HG02571 (cell line): ENCODE measurements at regions not wholly inside any gene's neighbourhood (a gene's known extent, or its start where the extent isn't known, plus 50 kb on each side); places are given as distances from the start of the nearest gene placed in this dataset.

Experiments
- ATAC-seq: cut with Tn5 transposase; IDR thresholded peaks from one replicate; pipeline ENCODE4 v1.9.1; 2021; ENCODE audit warnings: mild to moderate bottlenecking, moderate library complexity; ENCODE audit not compliant: unreplicated experiment

DNA sequence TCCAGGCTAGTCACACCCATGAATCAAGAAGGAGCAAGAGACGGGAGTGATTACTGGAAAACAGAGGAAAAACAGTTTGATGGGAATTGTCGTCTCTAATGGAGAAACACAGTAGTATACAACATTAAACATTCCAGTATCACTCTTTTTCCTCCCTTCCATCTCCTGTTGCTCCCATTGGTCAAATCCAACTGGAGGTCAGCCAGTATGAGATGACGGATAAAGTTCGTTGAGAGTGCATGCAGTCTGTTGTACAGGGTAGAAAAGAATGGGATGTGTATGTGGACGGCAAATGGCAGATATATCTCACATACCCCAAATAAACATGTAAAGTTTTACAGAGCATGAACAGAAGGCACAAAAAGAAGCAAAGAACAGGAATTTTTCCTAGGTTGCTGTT is 221.9 kb upstream of the TNP1 start:
- no peak for ATAC-seq

DNA sequence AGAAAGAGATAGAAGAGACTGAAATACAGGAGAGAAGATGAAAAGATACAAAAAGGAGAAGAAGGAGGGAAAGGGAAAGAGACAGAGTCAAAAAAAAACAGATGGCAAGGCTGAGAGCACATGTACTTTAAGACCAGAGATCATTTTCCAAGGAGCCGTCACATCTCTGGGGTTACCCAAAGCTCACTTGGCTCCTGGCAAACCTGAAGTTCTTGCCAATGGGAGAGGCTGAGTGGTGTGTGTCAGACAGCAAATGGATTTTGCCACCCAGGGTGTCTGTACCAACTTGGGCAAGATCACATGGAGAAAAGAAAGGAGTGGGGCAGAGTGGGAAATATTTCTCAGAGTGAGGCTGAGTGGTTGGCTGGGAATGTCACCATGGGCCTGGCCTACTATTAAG is 219.3 kb upstream of the TNP1 start:
- no peak for ATAC-seq

DNA sequence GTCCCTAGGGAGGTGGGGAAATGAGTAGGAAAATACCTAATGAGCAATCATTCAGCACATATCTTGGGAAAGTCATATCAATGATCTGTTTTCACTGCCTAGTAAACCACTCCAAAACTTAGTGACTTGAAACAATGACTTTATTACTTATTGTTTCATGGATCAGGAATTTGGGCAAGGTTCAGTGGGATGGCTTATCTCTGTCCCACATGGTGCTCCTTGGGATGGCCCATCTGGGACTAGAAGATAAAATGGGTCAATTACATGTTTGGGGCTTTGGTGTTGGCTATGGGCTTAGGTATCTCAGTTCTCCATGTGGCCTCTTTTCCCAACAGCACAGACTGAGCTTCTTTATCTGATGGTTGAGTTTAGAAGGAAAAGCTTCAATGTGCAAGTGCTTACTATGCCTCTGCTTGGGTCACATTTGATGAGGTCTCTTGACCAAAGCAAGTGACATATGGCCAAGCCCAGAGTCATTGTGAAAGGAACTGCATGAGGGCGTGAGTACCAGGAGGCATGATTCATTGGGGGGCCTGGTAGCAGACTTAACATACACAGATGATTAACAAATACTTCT is 218.1 kb upstream of the TNP1 start:
- ATAC-seq, result no peak

DNA sequence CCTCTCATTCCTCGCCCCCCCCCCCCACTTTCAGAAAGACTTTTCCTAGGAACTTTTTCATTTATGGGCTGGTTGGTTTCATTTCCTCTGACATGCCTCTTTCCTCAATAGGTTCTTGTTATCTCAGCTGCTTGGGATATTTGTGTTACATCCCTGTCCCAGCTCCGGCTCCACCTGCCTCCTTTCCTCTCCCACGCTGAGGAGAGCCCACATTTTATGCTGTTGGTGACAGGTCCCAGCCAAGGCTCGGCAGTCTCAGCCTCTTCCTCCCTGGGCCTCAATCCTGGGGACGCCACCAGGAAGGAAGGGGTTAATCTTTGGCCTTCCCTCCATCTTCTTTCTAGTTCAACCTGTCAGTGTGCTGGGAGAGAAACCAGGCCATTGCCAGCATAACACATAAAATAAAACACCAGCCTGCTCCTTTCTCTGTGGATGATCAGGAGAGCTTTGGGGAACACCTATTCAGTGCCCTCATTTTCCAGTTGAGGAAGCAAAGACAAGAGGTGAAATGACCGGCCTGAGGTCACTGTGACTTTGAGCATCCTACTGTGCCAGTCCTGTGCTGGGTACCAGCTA is 216.9 kb upstream of the TNP1 start:
- ATAC-seq, result no peak

DNA sequence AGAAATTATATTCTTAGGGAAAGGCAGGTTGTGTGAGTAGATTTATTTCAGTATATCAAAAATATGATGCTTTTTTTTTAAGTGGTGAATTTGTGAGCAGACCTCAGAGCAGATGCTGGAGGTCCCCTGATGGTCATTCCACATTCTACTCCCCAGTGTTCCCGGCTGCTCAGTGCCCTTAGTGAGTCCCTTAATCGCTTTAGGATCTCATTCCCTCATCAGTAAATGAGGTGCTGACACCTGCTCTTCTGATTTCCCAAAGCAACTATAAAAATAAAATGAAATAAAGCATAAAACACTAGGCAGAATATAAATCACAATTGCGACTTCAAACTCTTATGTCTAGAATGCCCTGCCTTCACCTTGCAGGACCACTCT is 216.2 kb upstream of the TNP1 start:
- no peak for ATAC-seq

DNA sequence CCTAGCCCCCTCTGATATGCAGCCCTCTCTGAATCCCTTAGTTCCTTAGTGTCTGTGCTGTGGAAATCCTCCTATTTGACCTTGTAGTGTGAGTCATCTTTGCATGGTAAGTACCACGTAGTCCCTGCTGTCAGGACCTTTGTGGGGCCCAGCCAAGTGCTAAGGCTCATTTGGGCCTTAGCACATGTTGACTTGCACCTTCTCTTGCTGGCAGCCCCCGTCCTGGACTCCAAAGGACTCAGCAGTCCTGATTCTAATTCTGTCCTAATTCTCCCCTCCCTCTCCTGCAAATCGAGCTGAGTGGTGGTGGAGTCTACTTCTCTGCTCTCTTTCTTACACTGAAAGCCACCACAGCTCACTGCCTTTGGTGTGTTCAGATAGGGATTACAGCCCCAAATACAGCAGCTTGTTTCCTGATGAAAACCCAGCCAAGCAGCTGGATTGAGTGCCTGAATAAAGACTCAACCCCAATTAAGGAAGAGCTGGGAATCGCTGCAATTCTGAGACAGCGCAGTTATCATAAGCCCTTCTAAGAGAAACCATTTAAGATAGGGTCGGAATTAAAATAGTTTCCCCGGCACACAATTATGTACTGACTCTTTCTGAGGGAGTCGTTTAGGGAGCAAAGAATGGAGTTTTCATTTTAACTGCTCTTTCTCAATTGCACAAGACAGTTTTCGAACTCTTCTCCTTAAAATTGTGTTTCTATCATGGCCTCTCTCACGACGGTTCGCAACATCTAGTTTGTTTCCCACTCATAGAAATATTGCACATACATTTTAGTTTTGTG is 215.6 kb upstream of the TNP1 start:
- no peak for ATAC-seq

DNA sequence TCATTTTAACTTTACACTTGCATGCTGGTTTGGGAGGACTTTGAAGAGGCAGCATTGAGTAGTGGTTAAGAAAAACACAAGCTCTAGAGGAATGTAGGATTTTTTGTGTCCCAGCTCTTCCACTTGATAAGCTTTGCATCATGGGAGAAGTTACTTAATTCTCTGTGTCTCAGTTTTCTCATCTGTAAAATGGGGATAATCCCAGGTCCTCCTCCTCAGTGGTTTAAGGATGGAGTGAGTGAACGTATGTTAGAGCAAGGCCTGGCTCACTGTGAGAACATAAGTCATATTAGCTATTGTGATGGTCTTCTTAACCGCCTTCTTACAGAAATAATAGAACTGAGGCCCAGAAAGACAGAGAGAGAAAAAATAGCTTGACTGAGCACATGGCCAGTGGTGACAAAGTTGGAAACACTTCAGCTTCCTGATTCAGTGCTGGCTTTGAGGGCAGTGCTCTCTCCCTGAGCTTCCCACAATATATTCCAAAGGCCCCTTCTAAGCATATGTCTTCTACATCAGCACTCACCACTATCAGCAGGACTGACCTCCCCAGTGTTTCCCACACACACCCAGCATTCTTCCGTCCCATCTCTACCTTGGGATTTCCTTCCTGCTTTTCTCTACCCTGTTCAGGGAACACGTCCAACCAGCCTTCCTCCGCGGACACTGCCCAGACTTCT is 214.9 kb upstream of the TNP1 start:
- no peak for ATAC-seq

DNA sequence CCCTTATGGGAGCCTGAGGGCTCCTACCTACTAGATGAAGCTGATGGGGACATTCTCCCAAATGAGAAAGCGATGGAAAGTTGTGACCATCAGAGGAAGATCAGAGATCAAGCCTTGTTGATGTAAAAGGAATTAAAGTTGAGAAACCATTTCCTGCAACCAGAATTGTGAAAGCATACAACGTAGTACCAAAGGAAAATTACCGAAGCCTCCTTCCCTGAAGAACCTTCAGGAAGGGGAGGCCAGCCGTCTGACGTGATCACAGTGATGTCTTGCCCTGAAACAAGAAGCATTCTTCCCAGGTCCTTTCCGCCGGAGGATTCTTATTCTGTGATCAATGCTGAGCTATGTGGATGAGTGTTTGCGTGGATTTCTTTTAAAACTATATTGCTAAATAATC is 211.6 kb upstream of the TNP1 start:
- ATAC-seq, result no peak

DNA sequence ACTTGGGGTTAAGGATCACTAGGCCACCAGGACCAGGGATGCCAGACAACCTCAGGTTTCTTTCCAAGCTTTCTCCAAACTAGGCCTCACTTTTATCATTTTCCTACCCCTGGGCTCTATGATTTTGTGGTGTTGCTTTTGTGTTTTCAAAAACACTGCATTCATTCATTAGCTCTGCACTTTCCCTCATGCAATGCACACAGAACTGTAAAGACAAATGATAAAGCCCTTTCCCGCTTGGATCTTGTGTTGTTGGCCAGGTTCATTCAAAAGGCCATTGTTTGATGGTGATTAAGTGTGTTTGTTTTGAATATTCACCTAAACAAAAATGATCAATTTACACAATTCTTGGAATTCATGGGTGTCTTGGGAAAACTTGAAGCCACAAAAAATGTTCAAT is 210.7 kb upstream of the TNP1 start:
- no peak for ATAC-seq

DNA sequence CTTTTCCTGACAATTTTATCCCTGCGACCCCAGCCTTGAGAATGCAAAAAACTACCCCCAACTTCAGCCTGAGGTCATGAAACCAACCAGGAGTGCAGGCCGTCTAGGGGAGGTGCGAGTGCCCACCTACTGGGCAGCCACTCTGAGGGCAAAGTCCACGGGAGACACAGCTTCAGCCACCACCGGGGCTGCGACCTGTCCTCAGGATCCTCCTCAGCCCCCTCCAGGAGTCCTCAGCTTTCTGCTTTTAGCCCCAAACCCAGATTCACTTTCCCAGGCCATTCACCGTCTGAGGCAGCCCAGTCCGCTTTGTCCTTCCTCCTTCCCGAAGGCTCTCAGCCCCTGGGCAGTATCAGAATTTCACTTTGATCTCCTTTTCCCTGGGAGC is 210.2 kb upstream of the TNP1 start:
- no peak for ATAC-seq

DNA sequence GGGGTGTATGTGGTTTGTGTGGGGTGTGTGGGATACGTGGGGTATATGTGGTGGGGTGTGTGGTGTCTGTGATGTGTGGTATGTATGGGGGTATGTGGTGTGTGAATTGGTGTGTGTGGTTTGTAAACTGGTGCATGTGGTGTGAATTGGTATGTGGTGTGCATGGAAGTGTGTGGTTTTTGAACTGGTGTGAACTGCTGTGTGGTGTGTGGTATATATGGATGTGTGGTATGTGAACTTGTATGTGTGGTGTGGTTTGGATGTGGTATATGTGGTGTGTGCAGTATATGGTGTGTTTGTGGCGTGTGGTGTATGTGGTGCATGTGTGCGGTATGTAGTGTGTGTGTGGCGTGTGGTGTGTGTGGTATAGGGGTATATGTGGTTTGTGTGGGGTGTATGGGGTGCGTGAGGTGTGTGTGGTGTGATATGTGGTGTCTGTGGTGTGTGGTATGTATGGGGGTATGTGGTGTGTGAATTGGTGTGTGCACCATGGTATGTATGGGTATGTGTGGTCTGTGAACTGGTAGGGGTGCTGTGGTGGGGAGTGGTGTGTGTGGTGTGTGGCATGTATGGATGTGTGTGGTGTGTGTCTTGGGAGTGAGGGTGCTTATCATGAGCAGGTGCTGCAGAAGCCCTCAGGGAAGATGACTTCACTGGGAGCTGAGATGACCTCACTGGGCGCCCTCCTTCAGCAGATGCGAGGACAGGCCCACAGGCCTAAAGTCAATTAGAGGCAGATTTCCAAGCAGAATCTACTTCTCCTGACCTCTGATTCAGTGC is 209.6 kb upstream of the TNP1 start:
- ATAC-seq, result no peak

DNA sequence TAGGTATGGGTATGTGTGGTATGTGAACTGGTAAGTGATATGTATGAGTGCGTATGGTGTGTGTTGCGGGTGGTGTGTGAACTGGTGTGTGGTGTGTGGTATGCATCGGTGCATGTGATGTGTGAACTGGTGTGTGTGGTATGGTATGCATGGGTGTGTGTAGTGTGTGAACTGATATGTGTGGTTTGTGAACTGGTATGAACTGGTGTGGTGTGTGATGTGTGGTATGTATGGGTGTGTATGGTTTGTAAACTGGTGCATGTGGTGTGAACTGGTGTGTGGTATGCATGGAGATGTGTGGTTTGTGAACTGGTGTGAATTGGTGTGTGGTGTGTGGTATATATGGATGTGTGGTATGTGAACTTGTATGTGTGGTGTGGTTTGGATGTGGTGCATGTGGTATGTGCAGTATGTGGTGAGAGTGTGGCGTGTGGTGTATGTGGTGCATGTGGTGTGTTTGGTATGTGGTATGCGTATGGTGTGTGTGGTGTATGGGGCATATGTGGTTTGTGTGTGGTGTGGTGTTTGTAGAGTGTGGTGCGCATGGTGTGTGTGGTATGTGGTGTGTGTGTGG is 208.9 kb upstream of the TNP1 start:
- ATAC-seq, result no peak

DNA sequence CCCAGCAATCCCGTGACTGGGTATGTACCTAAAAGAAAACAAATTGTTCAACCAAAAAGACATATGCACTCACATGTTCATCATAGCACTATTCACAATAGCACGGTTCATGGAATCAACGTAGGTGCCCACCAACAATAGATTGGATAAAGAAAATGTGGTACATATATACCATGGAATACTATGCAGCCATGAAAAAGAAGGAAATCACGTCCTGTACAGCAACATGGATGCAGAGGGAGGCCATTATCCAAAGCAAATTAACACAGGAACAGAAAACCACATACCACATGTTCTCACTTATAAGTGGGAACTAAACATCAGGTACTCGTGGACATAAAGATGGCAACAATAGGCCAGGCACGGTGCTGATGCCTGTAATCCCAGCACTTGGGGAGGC is 207.9 kb upstream of the TNP1 start:
- no peak for ATAC-seq

DNA sequence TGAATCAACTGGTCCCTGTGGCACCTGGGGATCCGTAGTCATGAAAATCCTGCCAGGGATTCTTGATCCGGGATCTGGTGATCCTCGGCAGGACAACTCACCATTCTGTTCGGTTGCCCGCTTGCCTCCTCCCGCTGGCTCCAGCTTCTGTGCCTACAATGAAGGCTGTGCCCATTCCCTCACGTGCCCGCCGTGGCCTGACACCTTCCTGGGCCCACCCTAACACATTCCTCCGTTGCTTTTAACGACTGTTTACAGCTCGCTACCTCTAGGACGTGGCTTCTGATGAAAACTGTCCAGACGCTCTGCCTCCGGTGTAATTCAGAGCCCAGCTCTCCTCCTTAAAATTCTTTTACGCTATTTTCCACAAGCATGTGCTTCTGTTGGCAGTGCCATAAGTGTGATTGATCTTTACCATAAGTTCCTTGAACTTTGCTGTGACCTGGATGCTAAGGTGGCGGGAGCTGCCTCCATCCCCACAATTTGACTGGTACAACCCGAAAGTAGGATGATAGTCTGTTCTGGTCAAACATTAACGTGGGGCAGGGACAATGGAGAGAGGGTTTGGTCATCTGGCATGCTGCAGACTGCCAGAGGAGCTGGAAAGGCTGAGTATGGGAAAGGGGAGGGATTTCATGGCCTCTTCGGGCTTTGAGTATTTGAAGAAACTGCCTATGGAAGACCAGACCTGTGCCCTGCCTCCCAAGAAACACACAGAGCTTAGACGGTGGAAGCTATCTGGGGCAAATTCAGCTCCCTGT is 206.8 kb upstream of the TNP1 start:
- no peak for ATAC-seq

DNA sequence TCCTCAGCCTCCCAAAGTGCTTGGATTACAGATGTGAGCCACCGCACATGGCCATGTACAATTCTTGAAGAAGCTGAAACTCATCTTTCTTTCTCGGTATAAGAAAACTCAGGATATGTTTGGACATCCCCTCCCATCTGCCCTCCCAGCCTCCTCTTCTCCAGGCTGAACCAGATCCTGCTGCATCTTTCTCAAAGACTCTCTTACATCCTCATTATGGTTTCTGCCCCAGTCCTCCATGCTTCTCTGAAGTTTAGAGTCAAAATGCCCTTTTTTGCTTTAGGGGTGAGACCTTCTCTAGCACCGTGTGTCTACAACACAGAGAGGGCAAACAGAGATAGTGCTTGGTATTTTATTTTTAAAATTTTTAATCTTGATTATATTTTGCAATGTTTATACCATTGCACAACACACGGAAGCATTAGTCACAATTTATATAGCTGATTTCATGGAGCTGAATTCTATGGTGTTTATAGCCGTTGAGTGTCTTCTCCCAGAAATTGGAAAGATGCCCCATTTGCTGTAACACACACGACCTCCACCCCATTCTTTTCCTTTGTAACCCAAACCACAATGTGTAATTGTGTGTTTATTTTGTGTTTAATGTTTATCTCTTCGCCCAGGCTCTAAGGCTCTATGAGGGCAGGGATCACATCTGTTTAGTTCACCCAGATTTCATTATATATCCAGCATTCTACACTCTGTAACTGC is 206.0 kb upstream of the TNP1 start:
- no peak for ATAC-seq

DNA sequence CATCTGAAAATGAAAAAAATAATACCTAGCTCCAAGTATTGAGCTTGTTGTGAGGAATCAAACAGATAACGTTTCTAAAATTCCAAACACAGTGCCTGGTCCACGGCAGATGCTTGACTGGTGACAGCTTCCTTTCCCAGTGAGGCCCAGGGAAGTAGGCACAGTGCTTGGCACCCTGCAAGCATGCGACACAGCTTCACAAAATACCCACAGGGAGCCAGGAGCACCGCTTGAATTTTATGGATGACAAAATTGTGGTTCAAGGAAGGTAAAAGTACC is 205.1 kb upstream of the TNP1 start:
- no peak for ATAC-seq

DNA sequence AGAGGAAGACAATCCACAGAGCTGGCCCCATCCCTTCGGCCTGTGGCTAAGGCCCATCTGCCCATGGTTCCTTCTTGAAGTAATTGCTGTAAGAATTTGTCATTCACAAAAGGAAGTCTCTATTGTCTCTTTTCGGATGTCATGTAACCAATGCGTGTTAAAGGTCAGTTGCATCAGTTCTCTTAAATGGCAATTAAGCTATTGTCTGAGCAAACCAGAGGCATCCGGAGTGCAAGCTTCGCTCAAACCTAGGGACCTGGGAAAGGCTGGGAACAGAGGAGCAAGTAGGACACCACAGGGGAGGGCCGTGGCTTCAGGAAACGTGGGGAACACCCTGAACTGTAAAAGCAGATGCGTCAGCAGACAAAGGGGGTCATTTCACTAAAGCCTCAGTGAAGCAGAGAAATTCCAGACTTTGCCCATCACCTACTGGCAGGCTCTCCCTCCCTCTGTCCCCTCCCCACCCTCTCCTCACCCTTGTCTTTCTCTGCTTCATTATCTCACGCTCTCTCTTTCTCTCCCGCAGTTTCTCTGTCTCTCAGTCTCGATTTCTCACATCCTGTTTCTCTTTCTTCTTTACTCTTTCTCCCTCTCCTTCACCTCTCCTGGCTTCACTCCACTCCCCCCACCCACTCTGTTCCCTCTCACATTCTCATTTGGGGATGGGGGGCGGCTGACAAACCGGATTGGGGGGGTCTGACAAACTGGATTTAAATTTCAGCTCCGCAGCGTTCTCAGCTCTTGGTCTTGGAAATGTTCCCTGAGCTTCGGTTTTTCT is 204.6 kb upstream of the TNP1 start:
- no peak for ATAC-seq

DNA sequence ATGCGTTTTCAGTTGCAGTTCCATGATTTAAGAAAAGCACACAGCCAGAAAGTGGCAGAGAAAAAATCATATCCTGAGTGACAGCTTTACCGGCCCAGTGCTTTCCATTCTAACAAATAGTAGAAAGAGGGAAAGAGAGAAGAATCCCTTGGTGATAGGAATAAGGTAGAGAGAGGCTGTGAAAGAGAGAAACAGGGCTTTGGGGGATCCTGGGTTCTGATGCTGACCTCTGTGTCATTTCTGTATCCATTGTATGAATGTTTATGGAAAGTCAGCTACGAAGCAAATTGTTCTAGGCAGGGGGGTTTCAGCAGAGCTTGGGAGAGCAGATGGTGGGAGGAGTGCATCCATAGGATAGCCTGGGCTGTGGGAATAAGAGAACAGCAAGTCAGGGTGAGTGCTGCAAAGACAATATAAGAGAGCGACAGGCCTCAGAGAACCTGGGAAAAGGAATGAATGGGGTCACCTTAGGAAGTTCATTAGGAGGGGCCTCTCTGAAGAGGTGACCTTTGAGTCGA is 203.4 kb upstream of the TNP1 start:
- no peak for ATAC-seq

DNA sequence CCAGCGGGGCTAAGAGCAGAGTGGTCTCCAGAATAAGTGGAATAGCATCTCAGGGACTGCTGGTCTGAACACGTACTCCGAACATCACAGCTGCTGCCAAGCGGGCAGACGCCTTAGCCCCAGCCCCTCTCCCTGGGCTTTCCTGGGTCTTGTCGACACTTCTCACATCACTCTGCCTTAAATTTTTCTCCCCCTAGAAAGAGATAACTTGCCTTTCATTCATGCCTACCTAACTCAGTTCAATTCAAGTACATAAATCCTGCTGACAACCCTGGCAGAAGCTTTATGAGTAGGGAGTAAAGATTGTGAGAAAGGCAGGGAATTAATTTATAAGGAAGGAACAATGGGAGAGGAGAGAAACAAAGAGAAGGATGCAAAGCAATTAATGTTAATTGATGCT is 202.9 kb upstream of the TNP1 start:
- no peak for ATAC-seq
